ENCODE measurements at regions not wholly inside any gene's neighbourhood (a gene's known extent, or its start where the extent isn't known, plus 50 kb on each side); places are given as distances from the start of the nearest gene placed in this dataset.
A peak's percentile ranks its signal among the peaks of the same experiment; 100 is the strongest.

DNA sequence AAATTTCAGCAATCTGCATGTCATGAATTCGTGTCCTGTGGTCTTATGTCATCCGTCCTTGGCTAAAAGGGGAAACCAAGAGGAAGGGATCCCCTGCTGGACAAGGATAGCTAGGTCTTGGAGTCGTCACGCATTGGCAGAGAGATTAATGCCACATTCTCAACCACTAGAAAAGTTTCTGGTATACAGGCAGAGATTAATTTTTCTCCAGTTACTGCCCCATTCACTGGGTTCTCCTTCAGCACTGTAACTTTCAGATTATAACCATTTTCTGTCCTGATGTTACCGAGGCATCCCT lies 1060.6 kb upstream of the AUTS2 start:
- H3K4me3 ChIP-seq (ENCODE audit: low read depth, low read length) = no peak overlapping the region
- ChIA-PET POLR2A (no interaction called here), CTCF (no interaction called here)
- TF ChIP-seq, protein P1, sequence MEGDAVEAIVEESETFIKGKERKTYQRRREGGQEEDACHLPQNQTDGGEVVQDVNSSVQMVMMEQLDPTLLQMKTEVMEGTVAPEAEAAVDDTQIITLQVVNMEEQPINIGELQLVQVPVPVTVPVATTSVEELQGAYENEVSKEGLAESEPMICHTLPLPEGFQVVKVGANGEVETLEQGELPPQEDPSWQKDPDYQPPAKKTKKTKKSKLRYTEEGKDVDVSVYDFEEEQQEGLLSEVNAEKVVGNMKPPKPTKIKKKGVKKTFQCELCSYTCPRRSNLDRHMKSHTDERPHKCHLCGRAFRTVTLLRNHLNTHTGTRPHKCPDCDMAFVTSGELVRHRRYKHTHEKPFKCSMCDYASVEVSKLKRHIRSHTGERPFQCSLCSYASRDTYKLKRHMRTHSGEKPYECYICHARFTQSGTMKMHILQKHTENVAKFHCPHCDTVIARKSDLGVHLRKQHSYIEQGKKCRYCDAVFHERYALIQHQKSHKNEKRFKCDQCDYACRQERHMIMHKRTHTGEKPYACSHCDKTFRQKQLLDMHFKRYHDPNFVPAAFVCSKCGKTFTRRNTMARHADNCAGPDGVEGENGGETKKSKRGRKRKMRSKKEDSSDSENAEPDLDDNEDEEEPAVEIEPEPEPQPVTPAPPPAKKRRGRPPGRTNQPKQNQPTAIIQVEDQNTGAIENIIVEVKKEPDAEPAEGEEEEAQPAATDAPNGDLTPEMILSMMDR (IDR thresholded peaks at IDR 0.05; ENCODE audit: insufficient read depth, low read length, missing control alignments) = no peak
- no peak for DNase-seq (ENCODE audit: low read depth, low spot score)

DNA sequence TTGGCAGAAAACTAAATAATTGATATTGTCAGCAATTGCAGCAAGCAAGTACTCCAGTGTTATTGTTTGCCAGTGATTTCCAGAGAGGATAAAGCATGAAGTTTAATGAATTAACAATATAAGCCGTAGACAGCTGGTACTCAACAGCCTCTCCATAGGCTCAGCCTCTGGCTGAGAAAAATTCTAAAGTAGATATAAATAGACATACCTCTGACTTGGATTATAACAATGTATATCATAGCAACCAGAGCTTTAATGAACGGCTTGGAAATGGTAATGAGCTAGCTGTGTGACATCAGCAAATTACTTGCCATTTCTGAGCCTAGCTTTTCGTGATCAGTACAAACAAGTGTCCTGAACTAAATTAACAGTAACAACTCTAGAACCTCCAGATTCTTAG lies 1055.4 kb upstream of the AUTS2 start:
- no peak for DNase-seq (ENCODE audit: low read depth, low spot score)
- TF ChIP-seq, protein P1 (IDR thresholded peaks at IDR 0.05; ENCODE audit: insufficient read depth, low read length, missing control alignments) = no peak
- no peak overlapping the region for H3K4me3 ChIP-seq (ENCODE audit: low read depth, low read length)
- ChIA-PET CTCF (no interaction called here), POLR2A (no interaction called here)

GRCh38 chr7:68544851-68545250 lies 1053.4 kb upstream of the AUTS2 start:
- CTCF ChIA-PET = no interaction called here

GRCh38 chr7:68547181-68547580 lies 1051.1 kb upstream of the AUTS2 start:
- TF ChIP-seq, protein P1 (IDR thresholded peaks at IDR 0.05; ENCODE audit: insufficient read depth, low read length, missing control alignments) = no peak
- no peak overlapping the region for H3K4me3 ChIP-seq (ENCODE audit: low read depth, low read length)
- ChIA-PET POLR2A (interaction anchor here (1.2 kb wide), 1 partner anchor 144 kb away, joined by 4 read pairs; no protein-coding TSS in a partner anchor), CTCF (no interaction called here)
- DNase-seq (ENCODE audit: low read depth, low spot score) = peak; percentile 36

More at GRCh38 chr7:68544851-68545250, 1053.4 kb upstream of the AUTS2 start:
- no peak for DNase-seq (ENCODE audit: low read depth, low spot score)
- POLR2A ChIA-PET = no interaction called here
- H3K4me3 ChIP-seq (ENCODE audit: low read depth, low read length) = no peak overlapping the region
- TF ChIP-seq, protein P1 (IDR thresholded peaks at IDR 0.05; ENCODE audit: insufficient read depth, low read length, missing control alignments) = no peak

DNA sequence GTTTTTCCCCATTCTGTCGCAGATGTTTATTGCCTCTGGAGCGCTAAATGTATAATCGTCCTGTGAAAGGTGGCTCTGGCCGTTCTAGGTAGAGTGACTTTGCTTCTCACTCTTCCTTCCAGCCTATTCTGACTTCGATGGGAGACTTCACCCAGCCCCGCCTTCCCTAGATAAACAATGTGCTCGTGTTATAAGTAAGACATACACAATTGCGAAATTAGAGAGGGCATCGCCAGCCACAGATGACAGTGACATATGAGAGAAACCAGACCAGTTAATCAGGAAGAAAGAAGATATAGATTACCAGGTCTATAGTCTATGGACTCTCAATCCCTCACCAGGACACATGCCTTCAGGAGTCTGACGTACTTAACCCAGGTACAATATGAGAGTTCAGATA lies 1050.5 kb upstream of the AUTS2 start:
- ChIA-PET CTCF (no interaction called here), POLR2A (interaction anchor here (1.2 kb wide), 1 partner anchor 144 kb away, joined by 4 read pairs; no protein-coding TSS in a partner anchor)
- TF ChIP-seq, protein P1 (IDR thresholded peaks at IDR 0.05; ENCODE audit: insufficient read depth, low read length, missing control alignments) = no peak

DNA sequence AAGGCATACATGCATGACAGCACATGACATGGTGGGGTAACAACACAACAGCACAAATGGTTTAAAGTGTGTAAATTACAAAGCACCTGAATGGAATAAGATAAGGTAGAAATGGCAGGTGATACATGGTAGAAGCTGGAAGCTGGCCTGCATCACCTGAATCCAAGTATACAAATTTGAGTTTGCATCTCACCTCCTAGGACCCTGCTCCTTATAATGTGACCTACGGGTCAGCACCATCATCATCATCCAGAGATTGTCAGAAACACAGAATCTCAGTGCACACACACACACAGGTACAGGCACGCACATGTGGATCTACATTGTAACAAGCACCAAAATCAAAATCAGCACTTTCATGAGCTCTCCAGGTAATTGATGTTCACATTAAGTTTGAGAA lies 1048.2 kb upstream of the AUTS2 start:
- no peak for DNase-seq (ENCODE audit: low read depth, low spot score)
- no peak overlapping the region for H3K4me3 ChIP-seq (ENCODE audit: low read depth, low read length)
- TF ChIP-seq, protein P1 (IDR thresholded peaks at IDR 0.05; ENCODE audit: insufficient read depth, low read length, missing control alignments) = no peak
- POLR2A ChIA-PET = no interaction called here
- CTCF ChIA-PET = no interaction called here

More for the DNA sequence above, 1050.5 kb upstream of the AUTS2 start:
- H3K4me3 ChIP-seq (ENCODE audit: low read depth, low read length) = no peak overlapping the region
- no peak for DNase-seq (ENCODE audit: low read depth, low spot score)
